ENCODE measurements at regions not wholly inside any gene's neighbourhood (a gene's known extent, or its start where the extent isn't known, plus 50 kb on each side); places are given as distances from the start of the nearest gene placed in this dataset.

GRCh38 chr5:118365718-118366117 is 622.6 kb downstream of the DTWD2 start:
- no peak overlapping the region for H3K9ac ChIP-seq (ENCODE audit: low read length)
- peaks cover 11% of the 10 kb centered on the region for H3K27me3 ChIP-seq (ENCODE audit: insufficient read depth, low read depth, low read length)
- H3K79me2 ChIP-seq (replicated peaks; ENCODE audit: insufficient read depth, low read length) = no peaks in the 10 kb centered on the region
- no peak overlapping the region for H2AFZ ChIP-seq (ENCODE audit: low read depth, low read length)
- no peak overlapping the region for H3K27ac ChIP-seq (ENCODE audit: low read length)
- no peaks in the 10 kb centered on the region for H4K20me1 ChIP-seq (ENCODE audit: insufficient read depth)
- H3F3A ChIP-seq (ENCODE audit: insufficient read depth, low read length, poor library complexity, severe bottlenecking) = peaks cover 3% of the 10 kb centered on the region
- no peak overlapping the region for H3K4me3 ChIP-seq (ENCODE audit: low read length)
- no peaks in the 10 kb centered on the region for H3K9me3 ChIP-seq (ENCODE audit: low read length)
- no peaks in the 10 kb centered on the region for H3K9me2 ChIP-seq (ENCODE audit: insufficient read depth, low read length)
- H3K36me3 ChIP-seq (ENCODE audit: insufficient read depth, low read length) = no peaks in the 10 kb centered on the region
- TF ChIP-seq, protein P1, sequence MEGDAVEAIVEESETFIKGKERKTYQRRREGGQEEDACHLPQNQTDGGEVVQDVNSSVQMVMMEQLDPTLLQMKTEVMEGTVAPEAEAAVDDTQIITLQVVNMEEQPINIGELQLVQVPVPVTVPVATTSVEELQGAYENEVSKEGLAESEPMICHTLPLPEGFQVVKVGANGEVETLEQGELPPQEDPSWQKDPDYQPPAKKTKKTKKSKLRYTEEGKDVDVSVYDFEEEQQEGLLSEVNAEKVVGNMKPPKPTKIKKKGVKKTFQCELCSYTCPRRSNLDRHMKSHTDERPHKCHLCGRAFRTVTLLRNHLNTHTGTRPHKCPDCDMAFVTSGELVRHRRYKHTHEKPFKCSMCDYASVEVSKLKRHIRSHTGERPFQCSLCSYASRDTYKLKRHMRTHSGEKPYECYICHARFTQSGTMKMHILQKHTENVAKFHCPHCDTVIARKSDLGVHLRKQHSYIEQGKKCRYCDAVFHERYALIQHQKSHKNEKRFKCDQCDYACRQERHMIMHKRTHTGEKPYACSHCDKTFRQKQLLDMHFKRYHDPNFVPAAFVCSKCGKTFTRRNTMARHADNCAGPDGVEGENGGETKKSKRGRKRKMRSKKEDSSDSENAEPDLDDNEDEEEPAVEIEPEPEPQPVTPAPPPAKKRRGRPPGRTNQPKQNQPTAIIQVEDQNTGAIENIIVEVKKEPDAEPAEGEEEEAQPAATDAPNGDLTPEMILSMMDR (IDR thresholded peaks at IDR 0.05; ENCODE audit: poor library complexity, severe bottlenecking) = no peak
- TF ChIP-seq SMC3 (conservative IDR thresholded peaks at IDR 0.05; ENCODE audit: poor library complexity) = no peak
- TF ChIP-seq RAD21 (conservative IDR thresholded peaks at IDR 0.05) = no peak
- no peak for TF ChIP-seq MXI1 (conservative IDR thresholded peaks at IDR 0.05; ENCODE audit: poor library complexity, severe bottlenecking)
- TF ChIP-seq REST (IDR thresholded peaks at IDR 0.05; ENCODE audit: borderline replicate concordance) = no peak
- no peak for TF ChIP-seq EP300 (conservative IDR thresholded peaks at IDR 0.05; ENCODE audit: poor library complexity, severe bottlenecking)
- no peak for TF ChIP-seq TAF1 (IDR thresholded peaks at IDR 0.05; ENCODE audit: low read depth)
- TF ChIP-seq POLR2AphosphoS5 (IDR thresholded peaks at IDR 0.05) = no peak
- no peak for TF ChIP-seq EZH2 (IDR thresholded peaks at IDR 0.05; ENCODE audit: borderline replicate concordance, insufficient read depth, low read length, poor library complexity, severe bottlenecking)
- H3K4me2 ChIP-seq (ENCODE audit: low read length) = no peak overlapping the region

DNA sequence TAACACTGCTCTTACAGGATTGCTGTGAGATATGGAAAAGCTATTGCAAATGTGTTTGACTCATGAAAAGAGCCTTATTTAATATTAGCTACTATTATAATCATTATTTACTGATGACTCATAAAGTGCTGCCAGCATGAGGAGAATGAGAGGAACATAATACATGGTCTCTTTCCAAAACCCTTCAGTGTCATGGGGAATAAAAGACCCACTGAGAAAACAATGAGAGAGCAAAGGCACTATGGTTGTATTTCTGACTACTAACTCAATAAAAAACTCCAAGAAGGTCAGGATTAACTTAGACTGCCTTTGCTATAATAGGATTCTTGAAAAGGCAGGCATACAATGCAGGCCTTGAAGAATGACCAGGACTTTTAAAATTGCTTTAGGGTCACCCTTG is 633.5 kb downstream of the DTWD2 start:
- Histone ChIP-seq H3K36me3 (ENCODE audit: insufficient read depth, low read length) (no peaks in the 10 kb centered on the region), H4K20me1 (ENCODE audit: insufficient read depth) (no peaks in the 10 kb centered on the region), H3K9me2 (ENCODE audit: insufficient read depth, low read length) (no peaks in the 10 kb centered on the region), H3K9ac (ENCODE audit: low read length) (no peak overlapping the region), H2AFZ (ENCODE audit: low read depth, low read length) (no peak overlapping the region), H3K27me3 (ENCODE audit: insufficient read depth, low read depth, low read length) (no peaks in the 10 kb centered on the region), H3K9me3 (ENCODE audit: low read length) (peaks cover 3% of the 10 kb centered on the region), H3K79me2 (replicated peaks; ENCODE audit: insufficient read depth, low read length) (no peaks in the 10 kb centered on the region), H3K27ac (ENCODE audit: low read length) (no peak overlapping the region), H3K4me2 (ENCODE audit: low read length) (no peak overlapping the region), H3K4me3 (ENCODE audit: low read length) (no peak overlapping the region), H3F3A (ENCODE audit: insufficient read depth, low read length, poor library complexity, severe bottlenecking) (no peaks in the 10 kb centered on the region)
- TF ChIP-seq TAF1 (IDR thresholded peaks at IDR 0.05; ENCODE audit: low read depth) (no peak), POLR2AphosphoS5 (IDR thresholded peaks at IDR 0.05) (no peak), SMC3 (conservative IDR thresholded peaks at IDR 0.05; ENCODE audit: poor library complexity) (no peak)

DNA sequence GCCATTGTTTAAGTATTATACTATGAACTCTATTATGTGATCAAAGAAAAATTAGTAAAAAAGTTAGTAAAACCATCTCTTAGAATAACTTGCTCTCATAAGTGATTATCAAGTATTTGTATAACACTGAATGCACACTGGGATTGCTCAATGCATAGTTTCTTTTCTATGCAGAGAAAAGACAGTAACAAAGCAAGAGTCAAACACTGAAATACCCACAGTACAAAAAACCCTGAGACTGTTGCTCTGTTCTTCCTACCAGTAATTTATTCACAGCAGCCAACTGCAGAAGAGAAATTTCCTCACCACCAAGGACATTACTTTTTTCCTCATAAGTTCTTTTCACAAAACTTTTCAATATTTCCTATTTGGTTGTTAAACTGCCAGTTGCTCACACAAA is 634.4 kb downstream of the DTWD2 start:
- Histone ChIP-seq H4K20me1 (ENCODE audit: insufficient read depth) (no peaks in the 10 kb centered on the region), H3K9me2 (ENCODE audit: insufficient read depth, low read length) (no peaks in the 10 kb centered on the region), H3K9me3 (ENCODE audit: low read length) (peaks cover 3% of the 10 kb centered on the region), H3K4me3 (ENCODE audit: low read length) (no peak overlapping the region), H3K4me2 (ENCODE audit: low read length) (no peak overlapping the region), H3K79me2 (replicated peaks; ENCODE audit: insufficient read depth, low read length) (no peaks in the 10 kb centered on the region), H3F3A (ENCODE audit: insufficient read depth, low read length, poor library complexity, severe bottlenecking) (no peaks in the 10 kb centered on the region), H3K9ac (ENCODE audit: low read length) (no peak overlapping the region), H3K27ac (ENCODE audit: low read length) (no peak overlapping the region), H3K36me3 (ENCODE audit: insufficient read depth, low read length) (no peaks in the 10 kb centered on the region), H3K27me3 (ENCODE audit: insufficient read depth, low read depth, low read length) (no peaks in the 10 kb centered on the region), H2AFZ (ENCODE audit: low read depth, low read length) (no peak overlapping the region)
- no peak for TF ChIP-seq TAF1 (IDR thresholded peaks at IDR 0.05; ENCODE audit: low read depth)
- TF ChIP-seq EZH2 (IDR thresholded peaks at IDR 0.05; ENCODE audit: borderline replicate concordance, insufficient read depth, low read length, poor library complexity, severe bottlenecking) = no peak
- no peak for TF ChIP-seq REST (IDR thresholded peaks at IDR 0.05; ENCODE audit: borderline replicate concordance)
- no peak for TF ChIP-seq MXI1 (conservative IDR thresholded peaks at IDR 0.05; ENCODE audit: poor library complexity, severe bottlenecking)
- no peak for TF ChIP-seq POLR2AphosphoS5 (IDR thresholded peaks at IDR 0.05)
- TF ChIP-seq SMC3 (conservative IDR thresholded peaks at IDR 0.05; ENCODE audit: poor library complexity) = no peak
- TF ChIP-seq RAD21 (conservative IDR thresholded peaks at IDR 0.05) = no peak
- TF ChIP-seq, protein P1 (IDR thresholded peaks at IDR 0.05; ENCODE audit: poor library complexity, severe bottlenecking) = no peak
- no peak for TF ChIP-seq EP300 (conservative IDR thresholded peaks at IDR 0.05; ENCODE audit: poor library complexity, severe bottlenecking)
